ENCODE measurements at regions not wholly inside any gene's neighbourhood (a gene's known extent, or its start where the extent isn't known, plus 50 kb on each side); places are given as distances from the start of the nearest gene placed in this dataset.

GRCh38 chr6:48476257-48476656, 365.3 kb upstream of the PTCHD4 start:
- Mint-ChIP-seq H3K4me1 (no peaks in the 10 kb centered on the region), H3K4me3 (no peak overlapping the region)

GRCh38 chr6:48475275-48475674, 364.3 kb upstream of the PTCHD4 start:
- no peak for ATAC-seq
- no peaks in the 10 kb centered on the region for H3K27me3 Mint-ChIP-seq
- no peaks in the 10 kb centered on the region for H3K4me1 Mint-ChIP-seq
- H3K36me3 Mint-ChIP-seq: no peaks in the 10 kb centered on the region
- no peak overlapping the region for H3K27ac Mint-ChIP-seq
- H3K4me3 Mint-ChIP-seq: no peak overlapping the region
- H3K9me3 Mint-ChIP-seq: peaks cover 4% of the 10 kb centered on the region

More at GRCh38 chr6:48476257-48476656, 365.3 kb upstream of the PTCHD4 start:
- Mint-ChIP-seq H3K36me3 (no peaks in the 10 kb centered on the region), H3K9me3 (peaks cover 8% of the 10 kb centered on the region), H3K27ac (no peak overlapping the region), H3K27me3 (no peaks in the 10 kb centered on the region)
- no peak for ATAC-seq

- Mint-ChIP-seq H3K27me3 (no peaks in the 10 kb centered on the region), H3K36me3 (no peaks in the 10 kb centered on the region), H3K9me3 (peaks cover 4% of the 10 kb centered on the region), H3K4me3 (no peak overlapping the region), H3K27ac (no peak overlapping the region), H3K4me1 (no peaks in the 10 kb centered on the region)
- ATAC-seq: no peak
These were observed 363.8 kb upstream of the PTCHD4 start for GRCh38 chr6:48474830-48475229.

GRCh38 chr6:48474136-48474535, 363.1 kb upstream of the PTCHD4 start:
- no peak for ATAC-seq
- Mint-ChIP-seq H3K4me1 (no peaks in the 10 kb centered on the region), H3K4me3 (no peak overlapping the region), H3K9me3 (peaks cover 4% of the 10 kb centered on the region), H3K36me3 (no peaks in the 10 kb centered on the region), H3K27ac (no peak overlapping the region), H3K27me3 (no peaks in the 10 kb centered on the region)

- Mint-ChIP-seq H3K4me1 (no peaks in the 10 kb centered on the region), H3K36me3 (no peaks in the 10 kb centered on the region), H3K27me3 (no peaks in the 10 kb centered on the region), H3K9me3 (peaks cover 1% of the 10 kb centered on the region), H3K27ac (no peak overlapping the region), H3K4me3 (no peak overlapping the region)
- ATAC-seq: no peak
These were observed 361.5 kb upstream of the PTCHD4 start for GRCh38 chr6:48472535-48472934.

- Mint-ChIP-seq H3K27ac (no peak overlapping the region), H3K4me1 (no peaks in the 10 kb centered on the region), H3K4me3 (no peak overlapping the region), H3K27me3 (no peaks in the 10 kb centered on the region), H3K36me3 (no peaks in the 10 kb centered on the region), H3K9me3 (no peaks in the 10 kb centered on the region)
- ATAC-seq: no peak
These were observed 361.1 kb upstream of the PTCHD4 start for GRCh38 chr6:48472091-48472490.

- no peaks in the 10 kb centered on the region for H3K36me3 Mint-ChIP-seq
- no peaks in the 10 kb centered on the region for H3K4me1 Mint-ChIP-seq
- H3K4me3 Mint-ChIP-seq: no peak overlapping the region
- H3K9me3 Mint-ChIP-seq: no peaks in the 10 kb centered on the region
- no peak overlapping the region for H3K27ac Mint-ChIP-seq
- ATAC-seq: no peak
- H3K27me3 Mint-ChIP-seq: no peaks in the 10 kb centered on the region
These were observed 360.3 kb upstream of the PTCHD4 start for GRCh38 chr6:48471326-48471725.

GRCh38 chr6:48449002-48449401, 338.0 kb upstream of the PTCHD4 start:
- no peak overlapping the region for H3K27ac Mint-ChIP-seq
- no peaks in the 10 kb centered on the region for H3K4me1 Mint-ChIP-seq
- H3K27me3 Mint-ChIP-seq: no peaks in the 10 kb centered on the region
- no peak for ATAC-seq
- no peaks in the 10 kb centered on the region for H3K36me3 Mint-ChIP-seq
- H3K9me3 Mint-ChIP-seq: peaks cover 19% of the 10 kb centered on the region
- no peak overlapping the region for H3K4me3 Mint-ChIP-seq

GRCh38 chr6:48447251-48447650, 336.3 kb upstream of the PTCHD4 start:
- no peaks in the 10 kb centered on the region for H3K4me1 Mint-ChIP-seq
- no peaks in the 10 kb centered on the region for H3K36me3 Mint-ChIP-seq
- H3K27me3 Mint-ChIP-seq: no peaks in the 10 kb centered on the region

GRCh38 chr6:48429610-48430009, 318.6 kb upstream of the PTCHD4 start:
- ATAC-seq: no peak
- peaks cover 5% of the 10 kb centered on the region for H3K9me3 Mint-ChIP-seq
- H3K4me1 Mint-ChIP-seq: no peaks in the 10 kb centered on the region
- no peaks in the 10 kb centered on the region for H3K36me3 Mint-ChIP-seq
- no peaks in the 10 kb centered on the region for H3K27me3 Mint-ChIP-seq
- H3K4me3 Mint-ChIP-seq: no peak overlapping the region
- H3K27ac Mint-ChIP-seq: no peak overlapping the region

More at GRCh38 chr6:48447251-48447650, 336.3 kb upstream of the PTCHD4 start:
- Mint-ChIP-seq H3K9me3 (peaks cover 19% of the 10 kb centered on the region), H3K27ac (no peak overlapping the region), H3K4me3 (no peak overlapping the region)
- no peak for ATAC-seq

- Mint-ChIP-seq H3K27me3 (no peaks in the 10 kb centered on the region), H3K4me3 (no peak overlapping the region), H3K27ac (no peak overlapping the region), H3K9me3 (peaks cover 7% of the 10 kb centered on the region), H3K36me3 (no peaks in the 10 kb centered on the region), H3K4me1 (no peaks in the 10 kb centered on the region)
- ATAC-seq: no peak
These were observed 318.0 kb upstream of the PTCHD4 start for GRCh38 chr6:48429021-48429420.

GRCh38 chr6:48426636-48427035, 315.6 kb upstream of the PTCHD4 start:
- H3K4me3 Mint-ChIP-seq: no peak overlapping the region

GRCh38 chr6:48423640-48424365, 312.8 kb upstream of the PTCHD4 start:
- H3K36me3 Mint-ChIP-seq: no peaks in the 10 kb centered on the region
- ATAC-seq: no peak
- H3K4me1 Mint-ChIP-seq: no peaks in the 10 kb centered on the region
- H3K9me3 Mint-ChIP-seq: peaks cover 11% of the 10 kb centered on the region
- no peak overlapping the region for H3K4me3 Mint-ChIP-seq
- H3K27ac Mint-ChIP-seq: no peak overlapping the region
- H3K27me3 Mint-ChIP-seq: no peaks in the 10 kb centered on the region

More at GRCh38 chr6:48426636-48427035, 315.6 kb upstream of the PTCHD4 start:
- H3K27me3 Mint-ChIP-seq: no peaks in the 10 kb centered on the region
- no peaks in the 10 kb centered on the region for H3K36me3 Mint-ChIP-seq
- H3K9me3 Mint-ChIP-seq: peaks cover 5% of the 10 kb centered on the region
- ATAC-seq: no peak
- no peaks in the 10 kb centered on the region for H3K4me1 Mint-ChIP-seq
- H3K27ac Mint-ChIP-seq: no peak overlapping the region

GRCh38 chr6:48419992-48420391, 309.0 kb upstream of the PTCHD4 start:
- ATAC-seq: no peak
- no peaks in the 10 kb centered on the region for H3K4me1 Mint-ChIP-seq
- H3K27ac Mint-ChIP-seq: no peak overlapping the region
- H3K9me3 Mint-ChIP-seq: peaks cover 12% of the 10 kb centered on the region
- H3K36me3 Mint-ChIP-seq: no peaks in the 10 kb centered on the region
- no peak overlapping the region for H3K4me3 Mint-ChIP-seq
- H3K27me3 Mint-ChIP-seq: no peaks in the 10 kb centered on the region

- Mint-ChIP-seq H3K4me3 (no peak overlapping the region), H3K9me3 (peaks cover 9% of the 10 kb centered on the region), H3K27me3 (no peaks in the 10 kb centered on the region), H3K4me1 (no peaks in the 10 kb centered on the region), H3K27ac (no peak overlapping the region), H3K36me3 (no peaks in the 10 kb centered on the region)
- no peak for ATAC-seq
These were observed 306.9 kb upstream of the PTCHD4 start for GRCh38 chr6:48417927-48418326.

- Mint-ChIP-seq H3K4me1 (no peaks in the 10 kb centered on the region), H3K36me3 (no peaks in the 10 kb centered on the region), H3K27me3 (no peaks in the 10 kb centered on the region), H3K27ac (no peak overlapping the region), H3K9me3 (peaks cover 3% of the 10 kb centered on the region), H3K4me3 (no peak overlapping the region)
- no peak for ATAC-seq
These were observed 301.7 kb upstream of the PTCHD4 start for GRCh38 chr6:48412656-48413055.

Data from stimulated activated memory B cell treated with anti-CD40 and anti-IgM and Interleukin-4, amounts not matched to agents 10 μg/mL and 1 μg/mL and 100 μg/mL, for 72 hours (primary cell).